CD4-positive, alpha-beta T cell (primary cell): ENCODE measurements at regions not wholly inside any gene's neighbourhood (a gene's known extent, or its start where the extent isn't known, plus 50 kb on each side); places are given as distances from the start of the nearest gene placed in this dataset.

Source experiments
- ATAC-seq: fragments of 200-7000 bp; cut with Tn5 transposase; one replicate; pipeline ENCODE4 v1.10.0; 2022; ENCODE audit warnings: mild to moderate bottlenecking; ENCODE audit not compliant: poor library complexity
- CTCF ChIA-PET: fragments of 350-600 bp; sonication (Branson Sonifier 250); formaldehyde crosslinking; loops from one replicate; lab custom pipeline; 2021; ENCODE audit warnings: antibody characterized with exemption, inconsistent platforms; lab: Charles Lee
- POLR2A ChIA-PET: fragments of 350-600 bp; sonication (Branson Sonifier 250); formaldehyde crosslinking; loops from one replicate; lab custom pipeline; 2021; ENCODE audit warnings: antibody characterized with exemption, inconsistent platforms; lab: Charles Lee
- DNase-seq, 14 experiments: peaks; one replicate each; pipeline ENCODE4 v3.0.0-alpha.2; 2013 to 2020; ENCODE audit warnings: mixed read lengths in 2 of 14
- H3K27ac ChIP-seq, 2 donors: one replicate each; pipeline versions ENCODE4 v1.5.1 to v1.7.0; 2013; ENCODE audit warnings: low read length in 2 of 2, low read depth in 1 of 2, mild to moderate bottlenecking in 1 of 2
- H3K27me3 ChIP-seq, 2 experiments: 1 replicate in 1 of 2; 2 replicates in 1 of 2; pipeline versions ENCODE4 v1.6.1 to v1.7.0; 2013; ENCODE audit warnings: low read length in 2 of 2, control low read depth in 1 of 2, mild to moderate bottlenecking in 1 of 2, moderate library complexity in 1 of 2; ENCODE audit not compliant: insufficient read depth in 2 of 2, control insufficient read depth in 1 of 2
- H3K36me3 ChIP-seq: one replicate; pipeline ENCODE4 v1.6.1; 2013; ENCODE audit warnings: low read length, control low read depth; ENCODE audit not compliant: insufficient read depth
- H3K4me1 ChIP-seq: one replicate; pipeline ENCODE4 v1.6.1; 2013; ENCODE audit warnings: low read length, control low read depth; ENCODE audit not compliant: insufficient read depth
- H3K4me3 ChIP-seq: one replicate; pipeline ENCODE4 v1.5.1; 2013; ENCODE audit warnings: mild to moderate bottlenecking, low read length, moderate library complexity
- H3K9me3 ChIP-seq, 2 experiments: 1 replicate in 1 of 2; 2 replicates in 1 of 2; pipeline versions ENCODE4 v1.6.1 to v1.7.0; 2013; ENCODE audit warnings: low read length in 2 of 2, mild to moderate bottlenecking in 2 of 2, control low read depth in 1 of 2, moderate library complexity in 1 of 2; ENCODE audit not compliant: control insufficient read depth in 1 of 2, insufficient read depth in 1 of 2
- H3K27ac Mint-ChIP-seq: one replicate; pipeline ENCODE4 v1.8.0; 2020; ENCODE audit warnings: mixed read lengths
- H3K27me3 Mint-ChIP-seq: one replicate; pipeline ENCODE4 v1.8.0; 2021; ENCODE audit warnings: mixed read lengths
- H3K36me3 Mint-ChIP-seq: one replicate; pipeline ENCODE4 v1.8.0; 2021; ENCODE audit warnings: low read depth, mixed read lengths
- H3K4me1 Mint-ChIP-seq: one replicate; pipeline ENCODE4 v1.8.0; 2021; ENCODE audit warnings: low read depth, mixed read lengths
- H3K4me3 Mint-ChIP-seq: one replicate; pipeline ENCODE4 v1.8.0; 2020; ENCODE audit warnings: mild to moderate bottlenecking, mixed read lengths
- H3K9me3 Mint-ChIP-seq: one replicate; pipeline ENCODE4 v1.8.0; 2020; ENCODE audit warnings: mixed read lengths
- CTCF ChIP-seq: fragments of 200-600 bp; IDR thresholded peaks from one replicate; pipeline ENCODE4 v1.8.0; 2022; ENCODE audit warnings: antibody characterized with exemption, mild to moderate bottlenecking
- intact Hi-C, 2 experiments: fragments of 100-400 bp; cut with DNase I in 1 of 2; cut with micrococcal nuclease in 1 of 2; formaldehyde crosslinking; loops; one replicate each; pipeline versions ENCODE4 v1.15.1 to v1.9.0; 2023 to 2025; cut with DNase I, micrococcal nuclease

GRCh38 chr9:96050861-96051155 is 175.3 kb downstream of the ERCC6L2 start:
- no peak overlapping the region for H3K4me3 ChIP-seq
- TF ChIP-seq CTCF, result no peak
- no peak overlapping the region for H3K27ac ChIP-seq
- intact Hi-C loops, result no loop called here
- ChIA-PET POLR2A (no interaction called here), CTCF (no interaction called here)
- ATAC-seq (no peak), DNase-seq (no peak)
- Mint-ChIP-seq H3K27me3 (peaks cover 11% of the 10 kb centered on the region), H3K27ac (no peak overlapping the region), H3K4me3 (no peak overlapping the region), H3K4me1 (no peaks in the 10 kb centered on the region), H3K36me3 (no peaks in the 10 kb centered on the region), H3K9me3 (no peaks in the 10 kb centered on the region)
- no peaks in the 10 kb centered on the region for H3K4me1 ChIP-seq
- peaks cover 0 to 6% of the 10 kb centered on the region in 2 experiments for H3K9me3 ChIP-seq
- peaks cover 0 to 2% of the 10 kb centered on the region in 2 experiments for H3K27me3 ChIP-seq
- no peaks in the 10 kb centered on the region for H3K36me3 ChIP-seq

- ChIA-PET CTCF (no interaction called here), POLR2A (no interaction called here)
- no peaks in the 10 kb centered on the region for H3K4me1 ChIP-seq
- H3K9me3 ChIP-seq, result peaks cover 0 to 6% of the 10 kb centered on the region in 2 experiments
- H3K27me3 ChIP-seq, result peaks cover 0 to 2% of the 10 kb centered on the region in 2 experiments
- Mint-ChIP-seq H3K4me1 (no peaks in the 10 kb centered on the region), H3K27me3 (peaks cover 15% of the 10 kb centered on the region), H3K4me3 (no peak overlapping the region), H3K36me3 (no peaks in the 10 kb centered on the region), H3K27ac (no peak overlapping the region), H3K9me3 (no peaks in the 10 kb centered on the region)
- no peaks in the 10 kb centered on the region for H3K36me3 ChIP-seq
- H3K27ac ChIP-seq, result no peak overlapping the region
- no peak for DNase-seq
- H3K4me3 ChIP-seq, result no peak overlapping the region
- intact Hi-C loops, result no loop called here
- no peak for ATAC-seq
- no peak for TF ChIP-seq CTCF
Observed at GRCh38 chr9:96050048-96050860, 174.8 kb downstream of the ERCC6L2 start.

GRCh38 chr9:96048956-96049831 is 173.7 kb downstream of the ERCC6L2 start:
- no peaks in the 10 kb centered on the region for H3K36me3 Mint-ChIP-seq
- CTCF ChIA-PET, result interaction anchor here (0.5 kb wide), 1 partner anchor 20 kb away, joined by 3 read pairs; no protein-coding TSS in a partner anchor
- peaks cover 15% of the 10 kb centered on the region for H3K27me3 Mint-ChIP-seq
- DNase-seq (no peak), ATAC-seq (no peak)
- Histone ChIP-seq H3K9me3 (peaks cover 0 to 6% of the 10 kb centered on the region in 2 experiments), H3K4me1 (no peaks in the 10 kb centered on the region), H3K36me3 (no peaks in the 10 kb centered on the region), H3K4me3 (no peak overlapping the region), H3K27me3 (peaks cover 0 to 2% of the 10 kb centered on the region in 2 experiments), H3K27ac (no peak overlapping the region)
- intact Hi-C loops, result no loop called here
- H3K9me3 Mint-ChIP-seq, result no peaks in the 10 kb centered on the region
- H3K4me1 Mint-ChIP-seq, result no peaks in the 10 kb centered on the region
- TF ChIP-seq CTCF, result no peak
- no peak overlapping the region for H3K27ac Mint-ChIP-seq
- POLR2A ChIA-PET, result no interaction called here
- H3K4me3 Mint-ChIP-seq, result no peak overlapping the region
